Karpas-422 (cell line): ENCODE measurements at regions not wholly inside any gene's neighbourhood (a gene's known extent, or its start where the extent isn't known, plus 50 kb on each side); places are given as distances from the start of the nearest gene placed in this dataset.

Experiments
- DNase-seq: peaks from one replicate; pipeline ENCODE4 v3.0.0-alpha.2; 2015
- H2AFZ ChIP-seq: fragments of 200-600 bp; sonication (generic); 2 replicates; pipeline ENCODE4 v1.6.1; 2014; ENCODE audit warnings: antibody characterized with exemption, low read length, mixed read lengths
- H3K27ac ChIP-seq: fragments of 200-600 bp; sonication (generic); 2 replicates; pipeline ENCODE4 v1.5.1; 2014; ENCODE audit warnings: mild to moderate bottlenecking, low read length, moderate library complexity
- H3K27me3 ChIP-seq: fragments of 200-600 bp; sonication (generic); 2 replicates; pipeline ENCODE4 v1.6.1; 2014; ENCODE audit warnings: low read length, mixed read lengths
- H3K36me3 ChIP-seq: fragments of 200-600 bp; sonication (generic); 2 replicates; pipeline ENCODE4 v1.6.1; 2014; ENCODE audit warnings: low read length, mixed read lengths; ENCODE audit not compliant: insufficient read depth
- H3K4me1 ChIP-seq: fragments of 200-600 bp; sonication (generic); 2 replicates; pipeline ENCODE4 v1.6.1; 2014; ENCODE audit warnings: mild to moderate bottlenecking, low read length, mixed read lengths
- H3K4me2 ChIP-seq: fragments of 200-600 bp; sonication (generic); 2 replicates; pipeline ENCODE4 v1.6.1; 2014; ENCODE audit warnings: low read length, low read depth, mild to moderate bottlenecking; ENCODE audit not compliant: poor library complexity, severe bottlenecking
- H3K4me3 ChIP-seq: fragments of 200-600 bp; sonication (generic); 2 replicates; pipeline ENCODE4 v1.5.1; 2014; ENCODE audit warnings: mild to moderate bottlenecking, antibody characterized with exemption, low read length, mixed read lengths
- H3K79me2 ChIP-seq: fragments of 200-600 bp; sonication (generic); 2 replicates; pipeline ENCODE4 v1.6.1; 2014; ENCODE audit warnings: mild to moderate bottlenecking, low read length, mixed read lengths
- H3K9ac ChIP-seq: fragments of 200-600 bp; sonication (generic); 2 replicates; pipeline ENCODE4 v1.6.0; 2014; ENCODE audit warnings: low read length
- H3K9me2 ChIP-seq: fragments of 200-600 bp; sonication (generic), shearing (Covaris generic); replicated peaks from 2 replicates; pipeline ENCODE4 v1.6.0; 2014; ENCODE audit warnings: mild to moderate bottlenecking, low read length, moderate library complexity; ENCODE audit not compliant: insufficient read depth
- H3K9me3 ChIP-seq: fragments of 300-700, 200-600 bp; sonication (generic); 2 replicates; pipeline ENCODE4 v1.6.1; 2014; ENCODE audit warnings: low read length, mixed read lengths
- H4K20me1 ChIP-seq: fragments of 200-600 bp; sonication (generic); 2 replicates; pipeline ENCODE4 v1.6.1; 2014; ENCODE audit warnings: mild to moderate bottlenecking, antibody characterized with exemption, low read length, low read depth; ENCODE audit not compliant: insufficient read depth

- H2AFZ ChIP-seq, result no peak overlapping the region
- no peak overlapping the region for H3K4me3 ChIP-seq
- no peak overlapping the region for H3K27ac ChIP-seq
- H3K9ac ChIP-seq, result no peak overlapping the region
- H3K4me1 ChIP-seq, result no peaks in the 10 kb centered on the region
- H3K27me3 ChIP-seq, result no peaks in the 10 kb centered on the region
- no peaks in the 10 kb centered on the region for H3K79me2 ChIP-seq
- no peaks in the 10 kb centered on the region for H4K20me1 ChIP-seq
- no peaks in the 10 kb centered on the region for H3K9me2 ChIP-seq
- no peaks in the 10 kb centered on the region for H3K9me3 ChIP-seq
- H3K36me3 ChIP-seq, result no peaks in the 10 kb centered on the region
- no peak for DNase-seq
- H3K4me2 ChIP-seq, result no peak overlapping the region
These were observed 578.9 kb upstream of the NR5A2 start for GRCh38 chr1:199448646-199449045.

GRCh38 chr1:199449221-199449620 is 578.3 kb upstream of the NR5A2 start:
- H3K79me2 ChIP-seq, result no peaks in the 10 kb centered on the region
- no peaks in the 10 kb centered on the region for H3K9me3 ChIP-seq
- no peak overlapping the region for H3K4me2 ChIP-seq
- no peak overlapping the region for H2AFZ ChIP-seq
- no peak for DNase-seq
- H3K9ac ChIP-seq, result no peak overlapping the region
- H3K4me3 ChIP-seq, result no peak overlapping the region
- H3K36me3 ChIP-seq, result no peaks in the 10 kb centered on the region
- no peaks in the 10 kb centered on the region for H3K4me1 ChIP-seq
- no peaks in the 10 kb centered on the region for H3K9me2 ChIP-seq
- no peaks in the 10 kb centered on the region for H4K20me1 ChIP-seq
- no peak overlapping the region for H3K27ac ChIP-seq
- no peaks in the 10 kb centered on the region for H3K27me3 ChIP-seq

- Histone ChIP-seq H3K9me2 (no peaks in the 10 kb centered on the region), H3K4me2 (no peak overlapping the region), H3K4me3 (no peak overlapping the region), H3K36me3 (no peaks in the 10 kb centered on the region), H3K27ac (no peak overlapping the region), H4K20me1 (no peaks in the 10 kb centered on the region), H3K9ac (no peak overlapping the region), H2AFZ (no peak overlapping the region), H3K79me2 (no peaks in the 10 kb centered on the region), H3K4me1 (no peaks in the 10 kb centered on the region), H3K27me3 (no peaks in the 10 kb centered on the region), H3K9me3 (no peaks in the 10 kb centered on the region)
- no peak for DNase-seq
These were observed 577.8 kb upstream of the NR5A2 start for GRCh38 chr1:199449681-199450080.

GRCh38 chr1:199452627-199453026 is 574.9 kb upstream of the NR5A2 start:
- H3K79me2 ChIP-seq, result no peaks in the 10 kb centered on the region
- no peak for DNase-seq
- no peaks in the 10 kb centered on the region for H3K36me3 ChIP-seq
- H3K27me3 ChIP-seq, result no peaks in the 10 kb centered on the region
- no peak overlapping the region for H3K4me2 ChIP-seq
- no peaks in the 10 kb centered on the region for H3K9me2 ChIP-seq
- H3K9me3 ChIP-seq, result no peaks in the 10 kb centered on the region
- no peak overlapping the region for H3K4me3 ChIP-seq
- H3K9ac ChIP-seq, result no peak overlapping the region
- H4K20me1 ChIP-seq, result no peaks in the 10 kb centered on the region
- H2AFZ ChIP-seq, result no peak overlapping the region
- H3K27ac ChIP-seq, result no peak overlapping the region
- no peaks in the 10 kb centered on the region for H3K4me1 ChIP-seq

- H3K36me3 ChIP-seq, result no peaks in the 10 kb centered on the region
- no peaks in the 10 kb centered on the region for H3K9me3 ChIP-seq
- H4K20me1 ChIP-seq, result no peaks in the 10 kb centered on the region
- H3K27ac ChIP-seq, result no peak overlapping the region
- no peak for DNase-seq
- no peak overlapping the region for H2AFZ ChIP-seq
- no peak overlapping the region for H3K4me3 ChIP-seq
- no peaks in the 10 kb centered on the region for H3K4me1 ChIP-seq
- H3K4me2 ChIP-seq, result no peak overlapping the region
- no peaks in the 10 kb centered on the region for H3K27me3 ChIP-seq
- no peak overlapping the region for H3K9ac ChIP-seq
- H3K79me2 ChIP-seq, result no peaks in the 10 kb centered on the region
- H3K9me2 ChIP-seq, result no peaks in the 10 kb centered on the region
These were observed 573.8 kb upstream of the NR5A2 start for GRCh38 chr1:199453723-199454122.

GRCh38 chr1:199460933-199461332 is 566.6 kb upstream of the NR5A2 start:
- DNase-seq, result no peak
- Histone ChIP-seq H3K27me3 (no peaks in the 10 kb centered on the region), H3K4me3 (no peak overlapping the region), H2AFZ (no peak overlapping the region), H3K9me2 (no peaks in the 10 kb centered on the region), H3K4me1 (no peaks in the 10 kb centered on the region), H3K9me3 (peaks cover 3% of the 10 kb centered on the region; the same call in 1 of the 2 replicates), H3K4me2 (no peak overlapping the region), H3K79me2 (no peaks in the 10 kb centered on the region), H3K36me3 (no peaks in the 10 kb centered on the region), H3K9ac (no peak overlapping the region), H3K27ac (no peak overlapping the region), H4K20me1 (no peaks in the 10 kb centered on the region)

GRCh38 chr1:199463521-199464127 is 563.9 kb upstream of the NR5A2 start:
- H3K27me3 ChIP-seq, result no peaks in the 10 kb centered on the region
- no peaks in the 10 kb centered on the region for H3K4me1 ChIP-seq
- no peaks in the 10 kb centered on the region for H3K9me2 ChIP-seq
- no peak overlapping the region for H3K4me2 ChIP-seq
- no peaks in the 10 kb centered on the region for H3K79me2 ChIP-seq
- H3K9me3 ChIP-seq, result peaks cover 3% of the 10 kb centered on the region; the same call in 1 of the 2 replicates
- H3K27ac ChIP-seq, result no peak overlapping the region
- H3K36me3 ChIP-seq, result no peaks in the 10 kb centered on the region
- DNase-seq, result peak; percentile 80
- H3K9ac ChIP-seq, result no peak overlapping the region
- no peak overlapping the region for H2AFZ ChIP-seq
- H4K20me1 ChIP-seq, result no peaks in the 10 kb centered on the region
- H3K4me3 ChIP-seq, result no peak overlapping the region

- no peaks in the 10 kb centered on the region for H3K27me3 ChIP-seq
- H3K4me3 ChIP-seq, result no peak overlapping the region
- H3K27ac ChIP-seq, result no peak overlapping the region
- no peaks in the 10 kb centered on the region for H3K4me1 ChIP-seq
- no peak overlapping the region for H3K9ac ChIP-seq
- no peaks in the 10 kb centered on the region for H3K36me3 ChIP-seq
- H2AFZ ChIP-seq, result no peak overlapping the region
- H3K9me3 ChIP-seq, result peaks cover 3% of the 10 kb centered on the region; the same call in 1 of the 2 replicates
- H3K4me2 ChIP-seq, result no peak overlapping the region
- no peaks in the 10 kb centered on the region for H3K79me2 ChIP-seq
- no peaks in the 10 kb centered on the region for H4K20me1 ChIP-seq
- no peak for DNase-seq
- no peaks in the 10 kb centered on the region for H3K9me2 ChIP-seq
These were observed 560.5 kb upstream of the NR5A2 start for GRCh38 chr1:199466961-199467360.

GRCh38 chr1:199472018-199472417 is 555.5 kb upstream of the NR5A2 start:
- no peak overlapping the region for H2AFZ ChIP-seq
- no peaks in the 10 kb centered on the region for H3K4me1 ChIP-seq
- H3K27me3 ChIP-seq, result no peaks in the 10 kb centered on the region
- H3K27ac ChIP-seq, result no peak overlapping the region
- H3K9ac ChIP-seq, result no peak overlapping the region
- H3K79me2 ChIP-seq, result no peaks in the 10 kb centered on the region
- H3K36me3 ChIP-seq, result no peaks in the 10 kb centered on the region
- no peaks in the 10 kb centered on the region for H4K20me1 ChIP-seq
- no peak overlapping the region for H3K4me3 ChIP-seq
- no peaks in the 10 kb centered on the region for H3K9me3 ChIP-seq
- DNase-seq, result no peak
- no peaks in the 10 kb centered on the region for H3K9me2 ChIP-seq
- no peak overlapping the region for H3K4me2 ChIP-seq
